Ectodermal cell (in vitro differentiated cells): ENCODE measurements at regions not wholly inside any gene's neighbourhood (a gene's known extent, or its start where the extent isn't known, plus 50 kb on each side); places are given as distances from the start of the nearest gene placed in this dataset.

Experiments used
- H3K27ac ChIP-seq: 2 replicates; pipeline ENCODE4 v1.7.0; 2013; ENCODE audit warnings: mild to moderate bottlenecking, low read depth, low read length; ENCODE audit not compliant: insufficient read depth, poor library complexity, severe bottlenecking
- H3K27me3 ChIP-seq: 2 replicates; pipeline ENCODE4 v1.7.0; 2013; ENCODE audit warnings: mild to moderate bottlenecking, low read length; ENCODE audit not compliant: insufficient read depth, control insufficient read depth, poor library complexity, severe bottlenecking
- H3K36me3 ChIP-seq: one replicate; pipeline ENCODE4 v1.7.0; 2013; ENCODE audit warnings: low read length; ENCODE audit not compliant: control insufficient read depth, insufficient read depth
- H3K4me1 ChIP-seq: one replicate; pipeline ENCODE4 v1.7.0; 2013; ENCODE audit warnings: low read length; ENCODE audit not compliant: control insufficient read depth, insufficient read depth
- H3K4me3 ChIP-seq: 2 replicates; pipeline ENCODE4 v1.7.0; 2013; ENCODE audit warnings: low read depth, low read length, control low read depth; ENCODE audit not compliant: insufficient read depth
- H3K9me3 ChIP-seq: 2 replicates; pipeline ENCODE4 v1.7.0; 2013; ENCODE audit warnings: mild to moderate bottlenecking, low read length, moderate library complexity; ENCODE audit not compliant: control insufficient read depth
- WGBS, 2 experiments: methylation state at CpG; one replicate each; pipeline ENCODE4 v1.1.7; 2013; ENCODE audit warnings: missing lambda C conversion rate in 2 of 2; 5-methylcytosine and 5-hydroxymethylcytosine counted together

- no peaks in the 10 kb centered on the region for H3K9me3 ChIP-seq
- H3K27ac ChIP-seq = no peak overlapping the region
- WGBS, 2 experiments = 91 to 94% methylated on average over 2 of the region's 2 CpGs
- peaks cover 11% of the 10 kb centered on the region for H3K4me1 ChIP-seq
- no peak overlapping the region for H3K4me3 ChIP-seq
- H3K27me3 ChIP-seq = no peaks in the 10 kb centered on the region
- no peaks in the 10 kb centered on the region for H3K36me3 ChIP-seq
Observed at GRCh38 chr2:64396551-64396950, 57.4 kb upstream of the LGALSL start.

- Histone ChIP-seq H3K4me1 (peaks cover 25% of the 10 kb centered on the region), H3K9me3 (no peaks in the 10 kb centered on the region), H3K36me3 (no peaks in the 10 kb centered on the region), H3K4me3 (no peak overlapping the region), H3K27me3 (no peaks in the 10 kb centered on the region), H3K27ac (no peak overlapping the region)
Observed at GRCh38 chr2:64398516-64399129, 55.3 kb upstream of the LGALSL start.

GRCh38 chr2:64399521-64399920, 54.4 kb upstream of the LGALSL start:
- Histone ChIP-seq H3K4me1 (peaks cover 32% of the 10 kb centered on the region), H3K9me3 (no peaks in the 10 kb centered on the region), H3K36me3 (no peaks in the 10 kb centered on the region), H3K27me3 (no peaks in the 10 kb centered on the region), H3K4me3 (no peak overlapping the region), H3K27ac (no peak overlapping the region)
- whole genome bisulfite sequencing, 2 experiments = 91% methylated on average over 2 of the region's 2 CpGs

DNA sequence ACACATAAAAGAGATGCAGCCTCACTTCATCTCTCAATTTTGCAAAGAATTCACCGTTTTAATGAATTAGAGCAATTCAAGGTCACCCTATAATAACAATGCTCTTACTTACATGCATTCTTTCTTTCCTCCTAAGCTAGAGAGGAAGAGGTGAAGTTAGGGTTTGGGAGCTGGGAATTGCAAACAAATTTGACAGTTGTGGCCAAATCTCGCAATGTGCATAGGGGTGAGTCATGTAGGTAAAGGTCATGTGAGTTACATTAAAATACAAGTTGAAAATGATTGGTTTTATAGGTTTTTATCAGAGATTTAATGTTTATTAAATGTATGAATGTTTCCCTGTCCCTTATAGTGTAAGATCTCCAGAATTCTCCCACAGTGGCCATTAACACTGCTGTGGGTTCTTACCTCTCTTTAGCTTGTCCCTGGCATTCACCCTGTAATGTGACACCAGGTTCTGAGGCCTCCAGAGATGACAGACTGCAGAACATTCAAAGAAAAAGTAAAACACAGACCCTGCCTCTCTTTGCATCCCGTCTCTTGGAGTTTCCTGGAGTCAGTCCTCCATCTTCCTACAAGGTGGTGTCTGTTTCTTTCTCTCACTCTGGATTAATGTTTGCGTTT, 53.7 kb upstream of the LGALSL start:
- Histone ChIP-seq H3K36me3 (no peaks in the 10 kb centered on the region), H3K4me1 (peaks cover 38% of the 10 kb centered on the region), H3K27me3 (no peaks in the 10 kb centered on the region), H3K9me3 (no peaks in the 10 kb centered on the region), H3K4me3 (no peak overlapping the region), H3K27ac (no peak overlapping the region)
- whole genome bisulfite sequencing, 2 experiments = 77 to 84% methylated on average over 4 of the region's 4 CpGs

DNA sequence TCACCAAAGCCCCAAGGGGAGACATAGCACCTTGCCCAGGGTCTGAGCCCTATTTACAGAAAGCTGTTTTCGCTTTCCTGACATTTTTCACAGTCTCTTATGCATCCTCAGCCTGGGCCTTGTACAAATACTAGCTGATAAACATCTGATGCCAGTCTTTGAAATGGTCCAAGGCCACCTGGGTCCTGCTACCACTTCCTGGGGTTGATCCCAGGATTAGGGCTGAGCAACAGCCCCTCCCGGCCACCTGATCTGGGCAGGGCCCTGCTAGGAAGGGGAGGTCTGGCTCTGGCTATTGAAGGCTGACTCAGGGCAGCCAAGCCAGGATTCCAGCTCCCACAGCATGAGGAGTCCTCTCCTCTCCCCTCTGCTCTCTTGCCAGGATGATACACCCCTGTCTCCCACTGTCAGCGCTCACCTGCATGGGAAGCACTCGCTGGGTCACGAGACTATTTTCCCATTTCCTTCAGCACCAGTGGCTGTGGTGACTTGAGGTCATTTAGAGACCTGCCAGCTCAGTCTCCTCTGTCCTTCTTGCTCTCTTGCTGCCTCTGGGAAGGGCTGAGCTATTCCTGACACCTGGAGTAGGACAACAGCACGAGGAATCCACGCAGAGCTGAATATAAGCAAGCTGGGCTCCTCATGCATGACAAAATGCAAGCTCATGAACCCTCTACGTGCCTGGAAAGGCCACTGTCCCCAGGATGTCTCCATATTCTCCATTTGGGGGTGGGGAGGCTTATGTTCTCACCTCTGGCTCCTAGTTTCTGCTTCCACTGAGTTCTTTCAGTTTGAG, 53.0 kb upstream of the LGALSL start:
- no peak overlapping the region for H3K27ac ChIP-seq
- no peaks in the 10 kb centered on the region for H3K9me3 ChIP-seq
- H3K4me1 ChIP-seq = peaks cover 45% of the 10 kb centered on the region
- 67 to 76% methylated on average over 8 of the region's 8 CpGs for WGBS, 2 experiments
- H3K27me3 ChIP-seq = no peaks in the 10 kb centered on the region
- no peak overlapping the region for H3K4me3 ChIP-seq
- no peaks in the 10 kb centered on the region for H3K36me3 ChIP-seq

DNA sequence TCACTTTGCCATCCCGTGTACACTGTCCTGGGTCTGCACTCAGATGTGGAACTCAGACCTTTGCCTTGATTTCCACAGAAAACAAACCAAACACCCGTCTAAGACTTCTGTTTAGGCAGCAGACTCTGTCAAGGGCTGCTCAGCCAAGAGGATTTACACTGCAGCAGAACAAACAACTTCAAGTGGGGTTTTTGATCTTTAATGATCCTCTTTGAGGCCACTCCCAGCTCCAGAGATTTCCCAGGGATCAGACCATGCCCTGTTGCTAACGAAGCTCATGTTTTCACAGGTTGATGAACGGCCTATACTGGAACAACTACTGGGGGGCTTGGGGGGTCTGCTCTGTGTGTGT, 52.5 kb upstream of the LGALSL start:
- 68 to 70% methylated on average over 4 of the region's 4 CpGs for WGBS, 2 experiments
- H3K36me3 ChIP-seq = no peaks in the 10 kb centered on the region
- H3K9me3 ChIP-seq = no peaks in the 10 kb centered on the region
- H3K27me3 ChIP-seq = no peaks in the 10 kb centered on the region
- H3K4me3 ChIP-seq = no peak overlapping the region
- peaks cover 50% of the 10 kb centered on the region for H3K4me1 ChIP-seq
- H3K27ac ChIP-seq = no peak overlapping the region

DNA sequence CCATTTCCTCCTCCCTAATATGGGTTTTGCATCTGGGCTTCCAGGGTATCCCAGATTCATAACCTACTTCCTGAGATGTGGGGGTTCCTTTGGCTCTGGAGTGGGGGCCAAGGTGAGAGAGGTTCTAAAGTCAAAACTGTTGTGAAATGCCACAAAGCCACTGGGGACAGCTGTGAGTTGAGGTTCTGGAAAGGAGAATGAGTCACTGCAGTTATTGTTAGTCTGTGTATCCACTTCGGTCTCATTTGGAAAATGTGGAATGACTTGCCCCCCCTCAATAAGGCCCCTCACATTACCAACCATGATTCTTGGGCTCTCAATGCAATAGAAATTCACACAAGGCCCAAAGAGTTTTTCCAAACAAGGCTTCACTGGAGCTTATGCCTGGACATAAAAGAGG, 51.1 kb upstream of the LGALSL start:
- H3K9me3 ChIP-seq = no peaks in the 10 kb centered on the region
- no peaks in the 10 kb centered on the region for H3K27me3 ChIP-seq
- no peak overlapping the region for H3K4me3 ChIP-seq
- no peaks in the 10 kb centered on the region for H3K36me3 ChIP-seq
- no peak overlapping the region for H3K27ac ChIP-seq
- peaks cover 51% of the 10 kb centered on the region for H3K4me1 ChIP-seq
- 94 to 100% methylated on average over 1 of the region's 1 CpG for WGBS, 2 experiments

- Histone ChIP-seq H3K4me1 (peaks cover 51% of the 10 kb centered on the region), H3K36me3 (no peaks in the 10 kb centered on the region), H3K27me3 (no peaks in the 10 kb centered on the region), H3K4me3 (no peak overlapping the region), H3K9me3 (no peaks in the 10 kb centered on the region), H3K27ac (peak overlapping the region; percentile 95)
- WGBS, 2 experiments = 60 to 79% methylated on average over 8 of the region's 8 CpGs
Observed at GRCh38 chr2:64403426-64403825, 50.5 kb upstream of the LGALSL start.

GRCh38 chr2:64404002-64404731, 49.8 kb upstream of the LGALSL start:
- Histone ChIP-seq H3K27ac (peak overlapping the region; percentile 95), H3K4me3 (peak overlapping the region; percentile 2), H3K4me1 (peaks cover 51% of the 10 kb centered on the region), H3K9me3 (no peaks in the 10 kb centered on the region), H3K36me3 (no peaks in the 10 kb centered on the region), H3K27me3 (no peaks in the 10 kb centered on the region)
- WGBS, 2 experiments = 14 to 24% methylated on average over 9 of the region's 9 CpGs
